Umbilical cord (tissue), 1 donor: ENCODE measurements at regions not wholly inside any gene's neighbourhood (a gene's known extent, or its start where the extent isn't known, plus 50 kb on each side); places are given as distances from the start of the nearest gene placed in this dataset.

Experiments
- DNase-seq: peaks from one replicate; pipeline ENCODE4 v3.0.0-alpha.2; 2015; ENCODE audit warnings: low spot score

GRCh38 chr12:115228434-115228833, 544.5 kb upstream of the TBX3 start:
- DNase-seq = no peak

GRCh38 chr12:115227137-115227615, 543.2 kb upstream of the TBX3 start:
- peak; percentile 57 for DNase-seq

DNA sequence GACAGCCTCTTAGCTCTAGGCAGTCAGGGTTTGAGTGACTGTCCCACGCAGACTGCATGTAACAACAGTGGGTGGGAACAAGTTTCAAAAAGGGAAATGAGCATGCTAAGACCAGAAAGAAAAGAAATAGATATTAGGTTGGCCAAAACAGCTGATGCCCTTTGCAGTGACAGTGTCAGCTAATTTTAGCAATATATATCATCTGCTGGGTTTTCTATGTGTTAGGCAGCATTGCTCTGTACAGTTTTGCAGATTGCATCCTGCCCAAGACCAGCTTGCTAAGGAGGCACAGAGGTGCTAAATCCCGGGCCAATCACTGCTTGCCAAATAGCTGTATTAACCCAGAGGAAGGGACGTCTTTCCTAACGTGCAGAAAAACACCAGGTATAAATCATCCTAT, 541.9 kb upstream of the TBX3 start:
- no peak for DNase-seq

GRCh38 chr12:115223991-115224390, 540.0 kb upstream of the TBX3 start:
- DNase-seq = no peak

- peak; percentile 63 for DNase-seq
Measured at GRCh38 chr12:115223322-115223721, 539.3 kb upstream of the TBX3 start.

- DNase-seq = no peak
Measured at GRCh38 chr12:115222220-115222619, 538.2 kb upstream of the TBX3 start.

- no peak for DNase-seq
Measured at GRCh38 chr12:115216301-115216700, 532.3 kb upstream of the TBX3 start.

GRCh38 chr12:115215544-115215943, 531.6 kb upstream of the TBX3 start:
- no peak for DNase-seq

DNA sequence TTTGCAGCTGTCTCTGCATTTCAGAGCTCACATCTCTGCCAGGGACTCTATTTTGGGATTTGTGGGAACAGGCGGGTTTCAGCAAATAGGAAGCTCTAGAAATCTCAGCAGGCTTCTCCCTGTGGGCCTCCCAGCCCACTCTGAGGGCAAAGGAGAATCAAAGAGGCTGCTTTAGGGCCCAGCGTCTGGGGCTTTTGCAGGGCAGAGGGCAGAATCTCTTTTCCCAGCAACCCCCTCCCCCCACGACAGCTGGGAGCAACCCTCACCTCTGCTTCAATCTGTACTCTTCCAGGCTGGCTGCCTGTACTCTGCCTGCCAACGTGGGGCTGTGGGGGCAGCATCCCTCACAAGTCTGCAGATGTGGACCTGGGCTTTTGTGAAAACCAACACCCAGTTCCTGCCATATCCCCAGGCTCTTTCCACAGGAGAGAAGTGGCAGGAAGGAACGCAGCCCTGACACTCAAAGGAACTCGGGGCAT, 529.6 kb upstream of the TBX3 start:
- DNase-seq = peak; percentile 90

DNA sequence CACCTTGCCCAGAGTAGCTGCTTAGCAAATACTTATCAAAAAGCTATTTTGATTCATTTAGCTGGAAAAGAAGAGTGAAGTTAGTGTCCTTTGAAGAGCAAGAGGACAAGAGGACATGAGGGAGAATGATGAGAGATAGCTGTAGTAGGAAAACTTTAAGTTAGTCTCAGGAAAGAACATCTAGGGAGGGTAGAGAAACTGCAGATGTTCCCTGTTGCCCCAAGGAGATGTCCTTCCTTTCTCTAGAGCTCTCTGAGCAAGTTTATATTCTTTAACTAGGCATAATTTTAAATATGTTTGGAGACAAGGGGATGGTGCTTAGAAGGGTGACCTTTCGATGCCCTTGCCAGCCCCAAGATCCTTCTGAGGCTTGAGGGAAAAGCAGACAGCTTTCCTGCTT, 529.1 kb upstream of the TBX3 start:
- DNase-seq = no peak

GRCh38 chr12:115212356-115212755, 528.4 kb upstream of the TBX3 start:
- DNase-seq = no peak

DNA sequence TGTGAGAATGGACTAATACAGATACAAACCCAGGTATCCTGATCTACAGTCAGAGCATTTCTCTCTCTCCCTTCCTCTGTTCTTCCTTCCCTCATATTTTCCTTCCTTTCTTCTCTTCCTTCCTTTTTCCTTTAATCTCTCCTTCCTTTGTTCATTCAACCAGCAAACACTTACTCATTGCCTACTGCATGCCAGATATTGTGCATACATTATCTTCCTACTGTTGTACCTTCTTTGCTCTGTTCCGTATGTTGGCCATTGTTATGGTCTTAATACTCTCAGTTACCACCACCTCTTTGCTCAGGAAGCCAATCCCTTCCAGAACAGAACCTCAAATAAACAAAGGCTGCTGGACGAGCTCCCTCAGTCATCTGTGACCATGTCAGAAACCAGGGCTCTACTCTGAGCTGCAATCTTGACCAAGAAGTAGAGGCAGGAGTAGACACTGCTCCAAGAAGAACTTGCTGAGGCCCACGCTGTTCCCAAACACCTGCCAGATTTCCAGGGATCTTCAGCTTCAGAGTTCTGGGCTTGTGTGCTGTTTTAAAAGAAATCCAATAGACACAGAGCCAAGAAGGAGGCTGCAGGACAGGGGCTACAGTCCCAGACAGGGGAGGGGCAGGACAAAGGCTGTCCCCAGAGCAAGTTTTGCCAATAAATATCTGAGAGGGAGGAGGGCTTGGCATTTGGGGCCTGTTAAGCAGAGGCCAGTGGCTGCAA, 526.7 kb upstream of the TBX3 start:
- no peak for DNase-seq

DNA sequence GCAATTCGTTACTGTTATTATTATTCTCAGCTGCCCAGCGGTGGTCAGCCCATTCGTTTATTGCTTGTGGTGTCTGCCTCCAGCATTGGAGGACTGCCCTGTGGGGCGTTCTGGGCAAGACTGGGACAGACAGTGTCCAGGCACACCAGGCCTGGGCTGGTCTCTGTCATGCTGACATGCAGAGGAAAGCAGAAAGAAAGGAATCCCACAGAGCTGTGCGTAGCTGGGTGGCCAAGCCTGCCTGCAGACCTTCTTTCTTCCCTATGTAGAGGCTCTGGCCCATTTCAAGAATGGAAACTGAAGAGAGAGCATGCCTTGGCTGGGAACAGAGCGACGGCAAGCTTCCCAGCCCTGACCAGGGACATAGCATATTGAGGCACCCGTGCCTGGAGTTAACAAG, 525.3 kb upstream of the TBX3 start:
- DNase-seq = peak; percentile 86

- no peak for DNase-seq
Measured at GRCh38 chr12:115208098-115208497, 524.1 kb upstream of the TBX3 start.

GRCh38 chr12:115207216-115207915, 523.4 kb upstream of the TBX3 start:
- no peak for DNase-seq

- peak; percentile 53 for DNase-seq
Measured at GRCh38 chr12:115206801-115207200, 522.8 kb upstream of the TBX3 start.

- DNase-seq = no peak
Measured at GRCh38 chr12:115205755-115206308, 521.9 kb upstream of the TBX3 start.

- peak; percentile 92 for DNase-seq
Measured at GRCh38 chr12:115204957-115205754, 521.2 kb upstream of the TBX3 start.

- DNase-seq = peak; percentile 91
Measured at GRCh38 chr12:115203701-115204100, 519.7 kb upstream of the TBX3 start.

DNA sequence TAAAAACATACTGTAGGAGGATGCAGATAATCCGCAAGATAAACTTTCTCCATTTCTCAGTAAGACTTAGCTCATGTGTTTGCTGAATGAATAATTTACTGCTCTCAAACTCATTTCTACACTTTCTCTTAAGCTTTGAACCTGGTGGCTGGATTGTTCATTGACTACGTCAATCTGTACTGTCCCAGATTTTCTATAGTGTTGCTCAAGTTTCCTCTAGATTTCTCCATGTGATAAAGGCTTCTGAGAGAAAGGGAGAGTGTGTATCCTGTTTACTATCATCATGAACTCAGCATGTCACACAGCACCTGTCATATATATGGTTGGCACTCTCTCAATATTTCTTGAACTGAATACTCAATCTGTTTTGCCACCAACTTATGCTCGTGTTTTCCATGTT, 518.0 kb upstream of the TBX3 start:
- DNase-seq = no peak

- DNase-seq = peak; percentile 78
Measured at GRCh38 chr12:115199831-115200230, 515.9 kb upstream of the TBX3 start.

DNA sequence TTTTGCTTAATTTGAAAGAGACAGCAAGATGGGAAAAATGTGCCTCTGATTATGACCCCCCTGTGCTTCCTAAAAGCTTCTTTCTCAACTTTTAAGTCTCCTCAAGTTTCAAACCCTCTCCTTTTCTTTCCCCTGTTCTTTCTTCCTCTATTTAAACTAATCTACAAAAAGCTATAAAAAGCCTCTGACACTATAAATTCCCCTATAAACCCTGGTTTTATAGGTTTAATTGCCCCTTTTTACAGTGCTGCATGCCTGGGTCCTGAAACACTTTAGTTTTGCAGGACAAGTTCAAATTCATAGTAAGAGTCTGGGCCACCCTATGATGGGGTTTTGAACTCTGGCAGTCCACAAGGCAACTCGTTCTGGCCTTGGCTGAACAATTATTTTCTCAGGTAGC, 510.9 kb upstream of the TBX3 start:
- DNase-seq = no peak
